ENCODE measurements at regions not wholly inside any gene's neighbourhood (a gene's known extent, or its start where the extent isn't known, plus 50 kb on each side); places are given as distances from the start of the nearest gene placed in this dataset.

- no peaks in the 10 kb centered on the region for H4K20me1 ChIP-seq (ENCODE audit: insufficient read depth, low read length)
- no peak overlapping the region for H2BK120ac ChIP-seq (ENCODE audit: low read depth, low read length)
- in situ Hi-C loops (cut with MboI; ENCODE audit: low sequenced_read_pairs) (no loop called here), intact Hi-C loops (cut with micrococcal nuclease) (no loop called here), dilution Hi-C loops (cut with HindIII; ENCODE audit: low sequenced_read_pairs, unreplicated experiment) (no loop called here)
- no peak overlapping the region for H3K4me3 ChIP-seq (ENCODE audit: insufficient read depth, low read depth, low read length)
- H3K9ac ChIP-seq (ENCODE audit: low read depth, low read length): no peak overlapping the region
- no peak overlapping the region for H2BK5ac ChIP-seq (ENCODE audit: low read depth, low read length, poor library complexity, severe bottlenecking)
- WGBS, 2 experiments (ENCODE audit: extremely low coverage in 2 of 2, insufficient read length in 1 of 2): 67% methylated on average over 3 of the region's 7 CpGs; no CpG with 5 or more reads in 1 of the 2 experiments
- CTCF ChIA-PET: no interaction called here
- H4K91ac ChIP-seq (ENCODE audit: insufficient read depth, low read depth, low read length): no peak overlapping the region
- H2BK20ac ChIP-seq (ENCODE audit: low read depth, low read length): no peak overlapping the region
- H2AK5ac ChIP-seq (ENCODE audit: low read depth, low read length): no peak overlapping the region
- H3K27me3 ChIP-seq (ENCODE audit: control insufficient read depth, insufficient read depth, low read length): no peaks in the 10 kb centered on the region
- peaks cover 29% of the 10 kb centered on the region for H3K9me3 ChIP-seq (ENCODE audit: control insufficient read depth, insufficient read depth, low read length)
- H2AFZ ChIP-seq (replicated peaks; ENCODE audit: low read length, poor library complexity): no peak overlapping the region
- TF ChIP-seq CTCF (conservative IDR thresholded peaks at IDR 0.05; ENCODE audit: low read depth, low read length): no peak
- TF ChIP-seq CHD1 (IDR thresholded peaks at IDR 0.05; ENCODE audit: low read depth, low read length): no peak
- no peak for TF ChIP-seq MAZ (IDR thresholded peaks at IDR 0.05; ENCODE audit: borderline replicate concordance, low read depth, low read length)
- TF ChIP-seq MXI1 (IDR thresholded peaks at IDR 0.05; ENCODE audit: borderline replicate concordance, low read depth, low read length): no peak
- TF ChIP-seq, protein P1, sequence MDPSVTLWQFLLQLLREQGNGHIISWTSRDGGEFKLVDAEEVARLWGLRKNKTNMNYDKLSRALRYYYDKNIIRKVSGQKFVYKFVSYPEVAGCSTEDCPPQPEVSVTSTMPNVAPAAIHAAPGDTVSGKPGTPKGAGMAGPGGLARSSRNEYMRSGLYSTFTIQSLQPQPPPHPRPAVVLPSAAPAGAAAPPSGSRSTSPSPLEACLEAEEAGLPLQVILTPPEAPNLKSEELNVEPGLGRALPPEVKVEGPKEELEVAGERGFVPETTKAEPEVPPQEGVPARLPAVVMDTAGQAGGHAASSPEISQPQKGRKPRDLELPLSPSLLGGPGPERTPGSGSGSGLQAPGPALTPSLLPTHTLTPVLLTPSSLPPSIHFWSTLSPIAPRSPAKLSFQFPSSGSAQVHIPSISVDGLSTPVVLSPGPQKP (IDR thresholded peaks at IDR 0.05; ENCODE audit: borderline replicate concordance, low read depth, low read length): no peak
- TF ChIP-seq FOS (IDR thresholded peaks at IDR 0.05; ENCODE audit: low read depth, low read length): no peak
- no peak for TF ChIP-seq MAFK (IDR thresholded peaks at IDR 0.05; ENCODE audit: low read depth, low read length)
- TF ChIP-seq, protein P2, sequence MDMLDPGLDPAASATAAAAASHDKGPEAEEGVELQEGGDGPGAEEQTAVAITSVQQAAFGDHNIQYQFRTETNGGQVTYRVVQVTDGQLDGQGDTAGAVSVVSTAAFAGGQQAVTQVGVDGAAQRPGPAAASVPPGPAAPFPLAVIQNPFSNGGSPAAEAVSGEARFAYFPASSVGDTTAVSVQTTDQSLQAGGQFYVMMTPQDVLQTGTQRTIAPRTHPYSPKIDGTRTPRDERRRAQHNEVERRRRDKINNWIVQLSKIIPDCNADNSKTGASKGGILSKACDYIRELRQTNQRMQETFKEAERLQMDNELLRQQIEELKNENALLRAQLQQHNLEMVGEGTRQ (IDR thresholded peaks at IDR 0.05; ENCODE audit: low read depth, low read length): no peak
- TF ChIP-seq RAD21 (IDR thresholded peaks at IDR 0.05; ENCODE audit: low read length): no peak
- no peak for TF ChIP-seq POLR2A (IDR thresholded peaks at IDR 0.05; ENCODE audit: low read depth, low read length)
- TF ChIP-seq RCOR1 (IDR thresholded peaks at IDR 0.05; ENCODE audit: insufficient replicate concordance, low read length): no peak
- no peak for TF ChIP-seq RFX5 (IDR thresholded peaks at IDR 0.05; ENCODE audit: low read depth, low read length)
- TF ChIP-seq SMC3 (IDR thresholded peaks at IDR 0.05; ENCODE audit: low read depth, low read length): no peak
- no peak for TF ChIP-seq CEBPB (IDR thresholded peaks at IDR 0.05; ENCODE audit: low read depth, low read length)
- no peak for TF ChIP-seq BHLHE40 (IDR thresholded peaks at IDR 0.05; ENCODE audit: low read depth, low read length)
- no peak for TF ChIP-seq NFE2L2 (IDR thresholded peaks at IDR 0.05; ENCODE audit: low read depth, low read length)
- no peak overlapping the region for H3K27ac ChIP-seq (ENCODE audit: insufficient read depth, low read length)
- H4K8ac ChIP-seq (ENCODE audit: low read depth in 2 of 2, low read length in 2 of 2): no peak overlapping the region
- H3K9me1 ChIP-seq (ENCODE audit: insufficient read depth, low read length): no peaks in the 10 kb centered on the region
- H3K79me1 ChIP-seq (ENCODE audit: low read depth in 1 of 2, low read length in 2 of 2): no peaks in the 10 kb centered on the region
- H2BK15ac ChIP-seq (ENCODE audit: low read depth, low read length): no peak overlapping the region
- DNase-seq (no peak), ATAC-seq (ENCODE audit: low read depth) (no peak)
- no peak overlapping the region for H3K4me2 ChIP-seq (ENCODE audit: low read depth, low read length)
- H3K18ac ChIP-seq (ENCODE audit: low read depth, low read length): no peak overlapping the region
- H3K14ac ChIP-seq (replicated peaks; ENCODE audit: low read depth, low read length): no peak overlapping the region
- no peaks in the 10 kb centered on the region for H3K36me3 ChIP-seq (ENCODE audit: control insufficient read depth, insufficient read depth, low read length)
- no peak overlapping the region for H4K5ac ChIP-seq (ENCODE audit: low read depth, low read length)
- no peak overlapping the region for H2AK9ac ChIP-seq (replicated peaks; ENCODE audit: low read depth, low read length, poor library complexity)
- H3K4me1 ChIP-seq (ENCODE audit: control insufficient read depth, insufficient read depth, low read length): no peaks in the 10 kb centered on the region
- H3K23ac ChIP-seq (ENCODE audit: low read depth, low read length): no peak overlapping the region
- H3K56ac ChIP-seq (ENCODE audit: extremely low read depth, insufficient read depth, low read length): no peak overlapping the region
- no TSS peak for BruUV-seq (replicated peaks)
- H3K4ac ChIP-seq (ENCODE audit: low read depth, low read length): no peak overlapping the region
- POLR2A ChIA-PET (ENCODE audit: unreplicated experiment): no interaction called here
Observed at GRCh38 chr10:2356670-2357069, 619.3 kb upstream of the ADARB2 start.
